Heart right ventricle (tissue), 16 donors: ENCODE measurements at regions not wholly inside any gene's neighbourhood (a gene's known extent, or its start where the extent isn't known, plus 50 kb on each side); places are given as distances from the start of the nearest gene placed in this dataset.

Experiments
- ATAC-seq, 8 donors: fragments of 200-7000 bp; cut with Tn5 transposase; one replicate each; pipeline ENCODE4 v1.9.1; 2020; ENCODE audit warnings: mild to moderate bottlenecking in 8 of 8, moderate library complexity in 8 of 8, moderate number of reproducible peaks in 1 of 8
- DNase-seq, 2 donors: peaks; one replicate each; pipeline ENCODE4 v3.0.0-alpha.2; 2020
- H3K27ac ChIP-seq, 10 donors: fragments of 200-600 bp; sonication (generic) in 2 of 10; one replicate each; pipeline versions ENCODE4 v1.5.0 to v1.8.0; 2020 to 2022; ENCODE audit warnings: mild to moderate bottlenecking in 3 of 10
- H3K27me3 ChIP-seq, 7 donors: fragments of 200-600 bp; one replicate each; pipeline ENCODE4 v1.8.0; 2021 to 2022; ENCODE audit warnings: mild to moderate bottlenecking in 2 of 7
- H3K36me3 ChIP-seq, 9 donors: fragments of 200-600 bp; sonication (generic) in 1 of 9; one replicate each; pipeline versions ENCODE4 v1.5.0 to v1.8.0; 2020 to 2022; ENCODE audit warnings: mild to moderate bottlenecking in 2 of 9
- H3K4me1 ChIP-seq, 9 donors: fragments of 200-600 bp; sonication (generic) in 1 of 9; one replicate each; pipeline versions ENCODE4 v1.5.0 to v1.8.0; 2020 to 2022; ENCODE audit warnings: mild to moderate bottlenecking in 4 of 9
- H3K4me3 ChIP-seq, 10 donors: fragments of 200-600 bp; sonication (generic) in 2 of 10; one replicate each; pipeline versions ENCODE4 v1.5.0 to v1.8.0; 2020 to 2022; ENCODE audit warnings: mild to moderate bottlenecking in 7 of 10, moderate library complexity in 2 of 10
- H3K9me3 ChIP-seq, 11 donors: fragments of 200-600 bp in 10 of 11; sonication (generic) in 2 of 11; one replicate each; pipeline versions ENCODE4 v1.5.0 to v1.8.0; 2013 to 2022; ENCODE audit warnings: mild to moderate bottlenecking in 2 of 11, control low read depth in 1 of 11, moderate library complexity in 1 of 11
- WGBS, 2 donors: extraction: QIAGEN DNeasy Blood & Tissue Kit; methylation state at CpG; one replicate each; pipeline ENCODE4 v1.1.7; 2013; ENCODE audit warnings: inconsistent platforms in 1 of 2; 5-methylcytosine and 5-hydroxymethylcytosine counted together
- intact Hi-C, 10 donors: fragments of 100-400 bp; cut with DNase I; formaldehyde crosslinking; loops; one replicate each; pipeline versions ENCODE4 v1.11.1 to v1.14.2; 2022
- TF ChIP-seq, protein P1 (sequence below), 9 donors: fragments of 200-600 bp; sonication (generic) in 2 of 9; IDR thresholded peaks; one replicate each; pipeline versions ENCODE4 v1.5.0 to v1.8.0; 2021 to 2022; ENCODE audit warnings: antibody characterized with exemption in 9 of 9, mild to moderate bottlenecking in 5 of 9, moderate library complexity in 1 of 9
- donor health status: Arrhythmogenic right ventricular cardiomyopathy.
- donor health status: ischemic (EF 13 %, LVEDD 7.1; RV severe dilation, severe dysfunction).
- donor health status: healthy with polysubstance abuse.
- donor health status: DM: no; HTN: yes; CAD: no.
- donor health status: DM: no; HTN: no; CAD: no.
- donor health status: ischemic (EF 25% LVEDD 6.9; RV normal size, moderate dysfunction).
- donor health status: ischemic (EF 25% LVEDD 5.7; RV mildly dilated, moderate dysfunction).
- donor health status: healthy.
- donor health status: DM: yes; HTN: yes; CAD: no.
- donor health status: Ischemic cardiomyopathy.
- donor health status: ischemic (EF 35%, LVEDD 5.7; RV mildly dilated, moderate dysfunction).
- donor health status: nonischemic (EF 11% LVEDD 7.7; RV severe dilation, severe dysfunction).
- donor health status: DM: yes; HTN: yes; CAD: no.
- donor health status: PGD.
- donor health status: ischemic (EF 29% LVEDD 5.4; RV normal size, mild dysfunction).
- donor health status: nonischemic (EF 23%, LVEDD 6.1; RV moderate dilation, normal function).

DNA sequence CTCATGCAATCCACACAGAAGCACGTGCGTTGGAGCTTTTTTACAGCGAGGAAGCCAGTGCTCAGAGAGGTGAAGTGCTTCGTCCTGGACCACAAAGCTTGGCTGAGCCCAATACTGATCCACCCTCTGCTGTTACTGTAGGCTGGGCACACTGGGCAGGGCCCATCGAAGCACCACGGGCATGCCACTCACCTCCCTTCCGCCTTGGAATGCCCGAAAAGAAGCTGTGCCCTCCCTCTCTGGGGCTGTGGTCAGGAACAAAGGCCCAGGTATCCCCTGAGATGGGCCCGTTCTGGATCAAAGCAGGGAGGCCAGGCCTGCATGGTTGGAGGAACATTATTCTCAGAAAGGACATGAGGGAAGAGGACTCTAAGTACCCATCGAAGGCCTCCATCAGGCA is 206.7 kb upstream of the C1orf174 start:
- H3K4me3 ChIP-seq: no peak overlapping the region
- intact Hi-C loops: no loop called here
- TF ChIP-seq, protein P1, sequence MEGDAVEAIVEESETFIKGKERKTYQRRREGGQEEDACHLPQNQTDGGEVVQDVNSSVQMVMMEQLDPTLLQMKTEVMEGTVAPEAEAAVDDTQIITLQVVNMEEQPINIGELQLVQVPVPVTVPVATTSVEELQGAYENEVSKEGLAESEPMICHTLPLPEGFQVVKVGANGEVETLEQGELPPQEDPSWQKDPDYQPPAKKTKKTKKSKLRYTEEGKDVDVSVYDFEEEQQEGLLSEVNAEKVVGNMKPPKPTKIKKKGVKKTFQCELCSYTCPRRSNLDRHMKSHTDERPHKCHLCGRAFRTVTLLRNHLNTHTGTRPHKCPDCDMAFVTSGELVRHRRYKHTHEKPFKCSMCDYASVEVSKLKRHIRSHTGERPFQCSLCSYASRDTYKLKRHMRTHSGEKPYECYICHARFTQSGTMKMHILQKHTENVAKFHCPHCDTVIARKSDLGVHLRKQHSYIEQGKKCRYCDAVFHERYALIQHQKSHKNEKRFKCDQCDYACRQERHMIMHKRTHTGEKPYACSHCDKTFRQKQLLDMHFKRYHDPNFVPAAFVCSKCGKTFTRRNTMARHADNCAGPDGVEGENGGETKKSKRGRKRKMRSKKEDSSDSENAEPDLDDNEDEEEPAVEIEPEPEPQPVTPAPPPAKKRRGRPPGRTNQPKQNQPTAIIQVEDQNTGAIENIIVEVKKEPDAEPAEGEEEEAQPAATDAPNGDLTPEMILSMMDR (IDR thresholded peaks at IDR 0.05): no peak
- H3K9me3 ChIP-seq: peaks cover 0 to 3% (median 0%) of the 10 kb centered on the region in 11 donors
- WGBS, 2 donors: 68 to 75% methylated on average over 10 of the region's 10 CpGs
- no peak for DNase-seq
- peaks cover 0 to 18% (median 17%) of the 10 kb centered on the region in 7 donors for H3K27me3 ChIP-seq
- H3K4me1 ChIP-seq: no peaks in the 10 kb centered on the region
- H3K36me3 ChIP-seq: no peaks in the 10 kb centered on the region
- H3K27ac ChIP-seq: no peak overlapping the region
- no peak for ATAC-seq

DNA sequence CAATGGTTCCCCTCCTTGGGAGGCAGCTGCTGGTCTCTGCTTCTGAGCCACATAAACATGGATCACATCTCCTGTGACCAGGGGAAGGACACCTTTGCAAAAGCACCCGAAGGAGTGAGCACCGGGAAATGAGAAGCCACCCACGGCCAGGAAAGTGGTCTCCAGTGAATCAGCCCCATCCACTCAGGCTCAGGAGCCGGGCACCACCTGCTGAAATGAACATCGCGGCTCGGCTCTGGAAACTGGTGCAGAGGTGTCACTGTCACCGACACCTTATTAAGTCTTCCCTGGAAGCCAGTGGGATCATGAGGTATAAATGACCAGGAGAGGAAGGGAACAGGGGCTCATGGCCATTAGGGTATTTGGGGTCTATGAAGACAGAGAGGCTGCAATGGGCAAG is 207.2 kb upstream of the C1orf174 start:
- no peak for ATAC-seq
- Histone ChIP-seq H3K4me3 (no peak overlapping the region), H3K4me1 (no peaks in the 10 kb centered on the region), H3K9me3 (peaks cover 0 to 3% (median 0%) of the 10 kb centered on the region in 11 donors), H3K36me3 (no peaks in the 10 kb centered on the region), H3K27me3 (peaks cover 0 to 21% (median 13%) of the 10 kb centered on the region in 7 donors), H3K27ac (no peak overlapping the region)
- no peak for DNase-seq
- WGBS, 2 donors: 86 to 89% methylated on average over 8 of the region's 8 CpGs
- intact Hi-C loops: no loop called here
- TF ChIP-seq, protein P1 (IDR thresholded peaks at IDR 0.05): no peak

DNA sequence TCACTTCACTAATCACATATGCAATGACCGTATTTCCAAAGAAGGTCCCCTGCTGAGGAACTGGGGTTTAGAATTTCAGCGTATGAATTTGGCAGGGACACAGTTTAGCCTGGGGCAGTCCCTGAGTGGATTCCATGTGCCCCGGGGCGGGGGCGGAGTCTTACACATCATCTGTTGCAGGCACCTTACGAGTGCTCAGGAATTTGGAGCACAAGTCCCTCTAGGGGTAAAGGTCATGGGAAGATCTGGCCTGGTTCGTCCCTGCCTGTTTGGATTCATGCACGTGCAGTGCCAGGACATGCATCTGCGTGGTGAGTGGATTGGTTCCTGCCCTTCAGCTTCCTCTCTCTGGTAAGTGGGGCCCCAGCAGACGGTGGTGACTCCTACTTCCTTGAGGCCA is 208.3 kb upstream of the C1orf174 start:
- no peak overlapping the region for H3K4me3 ChIP-seq
- peaks cover 0 to 3% (median 0%) of the 10 kb centered on the region in 11 donors for H3K9me3 ChIP-seq
- DNase-seq (no peak), ATAC-seq (no peak)
- no peaks in the 10 kb centered on the region for H3K36me3 ChIP-seq
- H3K4me1 ChIP-seq: no peaks in the 10 kb centered on the region
- TF ChIP-seq, protein P1 (IDR thresholded peaks at IDR 0.05): no peak
- intact Hi-C loops: no loop called here
- 45 to 46% methylated on average over 10 of the region's 10 CpGs for WGBS, 2 donors
- no peak overlapping the region for H3K27ac ChIP-seq
- H3K27me3 ChIP-seq: peaks cover 0 to 26% (median 13%) of the 10 kb centered on the region in 7 donors

DNA sequence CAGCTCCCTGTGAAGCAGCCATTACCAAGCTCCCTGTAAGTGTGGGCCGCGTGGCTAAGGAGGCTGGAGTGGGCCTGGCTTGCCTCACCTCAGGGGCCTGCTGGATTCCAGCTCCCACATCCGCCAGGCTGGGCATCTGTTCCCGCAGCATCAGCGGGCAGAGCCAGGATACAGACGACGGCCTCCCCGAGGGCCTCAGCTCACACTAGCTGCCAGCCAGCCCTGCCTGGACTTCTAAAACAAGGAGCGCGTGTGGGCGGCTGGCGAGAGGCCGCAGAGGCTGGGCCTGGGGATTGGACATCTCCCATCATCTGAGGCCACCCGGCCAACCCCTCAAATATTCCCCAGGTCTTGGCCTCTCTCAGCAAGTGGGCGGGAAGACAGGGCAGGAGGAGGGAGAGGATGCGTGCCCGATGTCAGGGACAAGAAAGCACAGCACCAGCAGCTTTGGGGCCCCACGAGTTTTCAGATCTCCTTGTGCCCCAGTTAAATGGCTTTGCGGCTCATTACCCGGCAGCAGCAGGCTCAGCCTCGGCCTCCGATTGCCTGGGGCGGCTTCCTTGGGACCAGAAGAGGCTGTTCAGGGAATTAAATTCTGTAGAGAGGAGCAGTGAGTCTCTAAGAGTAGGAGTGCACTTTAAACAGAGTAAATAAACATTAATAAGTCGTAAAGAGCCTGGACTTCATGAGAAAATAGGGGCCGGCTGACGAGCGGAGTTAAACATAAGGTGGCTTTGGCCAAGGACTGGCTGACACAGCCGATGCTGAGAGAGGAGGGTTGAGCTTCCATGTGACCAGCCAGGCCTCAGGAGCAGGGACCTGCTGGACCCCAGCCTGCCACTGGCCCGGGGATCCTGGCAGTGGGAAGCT is 208.9 kb upstream of the C1orf174 start:
- Histone ChIP-seq H3K4me1 (no peaks in the 10 kb centered on the region), H3K27me3 (peaks cover 0 to 26% (median 13%) of the 10 kb centered on the region in 7 donors), H3K4me3 (no peak overlapping the region), H3K9me3 (peaks cover 0 to 7% (median 0%) of the 10 kb centered on the region in 11 donors), H3K36me3 (no peaks in the 10 kb centered on the region), H3K27ac (no peak overlapping the region)
- DNase-seq (peak in 1 of 2 donors; percentile 18), ATAC-seq (peak in 1 of 8 donors; percentile 47)
- WGBS, 2 donors: 72% methylated on average over 29 of the region's 29 CpGs
- intact Hi-C loops: no loop called here
- TF ChIP-seq, protein P1 (IDR thresholded peaks at IDR 0.05): no peak
